NCI-H748 treated with DMSO at 0.1 percent for 48 hours (cell line): ENCODE measurements at regions not wholly inside any gene's neighbourhood (a gene's known extent, or its start where the extent isn't known, plus 50 kb on each side); places are given as distances from the start of the nearest gene placed in this dataset.
A peak's percentile ranks its signal among the peaks of the same experiment; 100 is the strongest.
"Not testable (repeated sequence)": the region's sequence is repeated elsewhere in the genome, so short reads cannot be mapped to it uniquely, and the experiment has no call there.

Experiments used
- DNase-seq: peaks from one replicate; lab custom pipeline; 2025; lab: John Stamatoyannopoulos, UW

- not testable (repeated sequence) for DNase-seq
Observed at GRCh38 chr17:20633268-20634059, 53.9 kb downstream of the CDRT15L2 start.

GRCh38 chr17:20640147-20640546 lies 60.6 kb downstream of the CDRT15L2 start:
- DNase-seq: not testable (repeated sequence)

GRCh38 chr17:20646661-20647272 lies 67.2 kb downstream of the CDRT15L2 start:
- DNase-seq: peak; percentile 31

GRCh38 chr17:20649097-20649767 lies 69.7 kb downstream of the CDRT15L2 start:
- DNase-seq: not testable (repeated sequence)

- not testable (repeated sequence) for DNase-seq
Observed at GRCh38 chr17:20651022-20651421, 71.5 kb downstream of the CDRT15L2 start.

- DNase-seq: not testable (repeated sequence)
Observed at GRCh38 chr17:20651736-20652135, 72.2 kb downstream of the CDRT15L2 start.

GRCh38 chr17:20653391-20653790 lies 73.9 kb downstream of the CDRT15L2 start:
- DNase-seq: not testable (repeated sequence)

- not testable (repeated sequence) for DNase-seq
Observed at GRCh38 chr17:20654114-20654513, 74.6 kb downstream of the CDRT15L2 start.

GRCh38 chr17:20654575-20654974 lies 75.1 kb downstream of the CDRT15L2 start:
- DNase-seq: not testable (repeated sequence)

- not testable (repeated sequence) for DNase-seq
Observed at GRCh38 chr17:20665103-20665955, 85.8 kb downstream of the CDRT15L2 start.

- not testable (repeated sequence) for DNase-seq
Observed at GRCh38 chr17:20666689-20667088, 87.2 kb downstream of the CDRT15L2 start.

GRCh38 chr17:20667712-20668111 lies 88.2 kb downstream of the CDRT15L2 start:
- not testable (repeated sequence) for DNase-seq

GRCh38 chr17:20668316-20668715 lies 88.8 kb downstream of the CDRT15L2 start:
- DNase-seq: not testable (repeated sequence)

GRCh38 chr17:20668868-20669267 lies 89.3 kb downstream of the CDRT15L2 start:
- not testable (repeated sequence) for DNase-seq

GRCh38 chr17:20670506-20670905 lies 91.0 kb downstream of the CDRT15L2 start:
- not testable (repeated sequence) for DNase-seq

GRCh38 chr17:20674374-20674773 lies 94.8 kb downstream of the CDRT15L2 start:
- DNase-seq: not testable (repeated sequence)

- not testable (repeated sequence) for DNase-seq
Observed at GRCh38 chr17:20675707-20676106, 96.2 kb downstream of the CDRT15L2 start.

GRCh38 chr17:20676656-20677055 lies 97.1 kb downstream of the CDRT15L2 start:
- DNase-seq: peak; percentile 17

GRCh38 chr17:20677469-20677868 lies 97.9 kb downstream of the CDRT15L2 start:
- DNase-seq: peak; percentile 23

GRCh38 chr17:20678424-20678823 lies 98.9 kb downstream of the CDRT15L2 start:
- DNase-seq: not testable (repeated sequence)
